ENCODE measurements at regions not wholly inside any gene's neighbourhood (a gene's known extent, or its start where the extent isn't known, plus 50 kb on each side); places are given as distances from the start of the nearest gene placed in this dataset.
A peak's percentile ranks its signal among the peaks of the same experiment; 100 is the strongest.

DNA sequence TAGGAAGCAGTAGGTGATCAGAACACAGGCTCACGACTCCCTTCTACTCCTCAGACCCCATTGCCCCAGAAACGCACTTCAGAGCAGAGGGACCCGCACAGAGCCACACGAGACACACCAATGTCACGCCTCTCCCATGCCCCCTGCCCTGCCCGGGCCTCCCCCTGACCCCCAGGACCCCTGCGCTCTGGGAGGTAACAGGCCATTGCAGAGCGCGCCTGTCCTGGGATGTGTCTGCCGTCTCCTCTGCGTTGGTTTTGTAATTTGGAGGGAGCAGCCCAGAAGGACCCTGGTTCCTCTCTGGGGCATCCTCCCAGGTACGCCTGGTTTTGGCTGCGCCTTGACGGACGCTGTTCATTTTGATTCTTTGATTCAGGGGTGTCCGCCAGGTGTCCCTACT lies 85.4 kb downstream of the UNCX start:
- no peak for FAIRE-seq
- no peak for DNase-seq (ENCODE audit: low spot score in 2 of 2)

DNA sequence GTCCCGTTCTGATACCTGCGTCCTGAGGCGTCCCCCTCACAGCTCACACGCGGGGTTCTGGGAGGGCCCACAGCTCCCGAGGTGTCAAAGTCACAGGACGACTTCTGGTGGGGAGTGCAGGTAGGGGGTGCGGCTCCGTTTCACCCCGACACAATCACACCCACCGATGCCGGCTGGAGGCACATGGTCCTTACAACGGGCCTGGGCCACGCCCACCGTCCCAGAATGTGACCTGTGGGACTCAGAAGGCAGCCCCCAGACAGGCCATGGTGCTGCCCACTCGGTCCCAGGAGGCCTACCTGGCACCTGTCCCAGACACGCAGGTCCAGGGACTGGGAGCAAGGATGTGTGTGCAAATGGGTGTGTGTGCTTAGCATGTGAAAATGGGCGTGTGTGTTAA lies 86.0 kb downstream of the UNCX start:
- FAIRE-seq: no peak
- no peak for DNase-seq (ENCODE audit: low spot score in 2 of 2)

DNA sequence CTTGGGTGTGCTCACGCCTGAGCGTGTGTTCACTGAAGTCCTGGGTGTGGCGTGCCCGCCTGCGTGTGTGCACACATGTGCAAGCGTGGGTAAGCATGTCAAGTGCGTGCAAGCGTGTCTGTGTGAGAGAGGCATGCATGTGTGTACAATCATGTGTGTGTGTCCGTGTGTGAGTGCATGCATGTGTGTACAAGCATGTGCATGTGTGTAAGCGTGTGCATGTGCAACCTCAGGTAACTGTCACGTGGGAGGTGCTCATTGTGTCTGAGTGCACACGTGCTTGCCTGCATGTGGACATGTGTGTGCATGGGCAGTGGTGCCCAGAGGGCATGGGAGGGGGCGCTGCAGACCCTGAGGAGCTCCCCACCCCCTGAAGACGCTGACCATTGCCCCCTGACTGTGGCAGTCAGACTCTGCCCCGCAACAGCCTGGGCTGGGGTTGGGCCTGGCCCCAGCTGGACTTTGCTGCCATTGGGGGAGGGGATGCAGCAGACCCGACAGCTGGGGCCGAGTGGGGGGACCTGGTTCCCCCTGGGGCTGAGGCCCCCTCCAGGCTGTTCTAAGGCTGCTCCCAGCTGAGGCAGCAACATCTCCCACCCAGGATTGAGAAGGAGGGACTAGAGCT lies 88.1 kb downstream of the UNCX start:
- FAIRE-seq: no peak
- no peak for DNase-seq (ENCODE audit: low spot score in 2 of 2)

DNA sequence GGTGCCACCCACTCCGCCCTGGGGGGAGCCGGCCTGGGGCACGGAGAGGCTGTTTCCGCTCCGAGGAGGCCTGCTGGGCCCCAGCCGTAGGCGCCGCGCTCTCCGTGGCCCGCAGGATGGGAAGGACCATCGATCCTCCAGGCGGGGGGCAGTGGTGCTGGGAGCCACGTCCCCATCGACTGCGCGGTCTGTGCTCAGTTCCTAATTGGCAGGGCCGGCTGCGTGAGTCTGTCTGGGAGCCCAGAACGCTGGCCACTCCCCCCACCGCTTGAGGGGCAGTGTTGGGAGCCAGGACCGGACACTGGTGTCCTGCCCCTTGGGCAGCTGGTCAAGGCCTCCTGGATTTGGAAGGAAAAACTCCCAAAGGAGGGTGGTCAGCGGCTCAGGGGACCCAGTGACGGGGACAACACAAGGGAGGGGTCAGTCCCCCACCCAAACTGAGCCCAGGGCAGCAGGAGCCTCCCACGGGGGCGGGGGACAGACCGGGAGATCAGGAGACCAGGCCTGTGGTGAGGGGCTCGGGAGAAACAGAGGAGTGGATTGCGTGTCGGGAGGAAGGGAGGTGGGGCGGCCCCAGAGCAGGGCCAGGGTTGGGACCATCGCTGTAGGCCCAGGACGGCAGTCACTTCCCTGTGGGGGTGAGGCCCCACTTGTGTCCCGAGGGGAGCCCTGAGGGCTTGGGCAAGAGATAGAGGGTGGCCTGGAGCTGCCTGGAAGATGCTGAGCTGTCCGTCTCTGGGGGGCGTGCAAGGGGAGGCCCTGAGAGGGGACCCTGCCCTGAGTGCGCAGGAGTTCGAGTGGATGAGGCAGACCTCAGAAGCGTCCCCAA lies 89.0 kb downstream of the UNCX start:
- FAIRE-seq: no peak
- no peak for DNase-seq (ENCODE audit: low spot score in 2 of 2)

DNA sequence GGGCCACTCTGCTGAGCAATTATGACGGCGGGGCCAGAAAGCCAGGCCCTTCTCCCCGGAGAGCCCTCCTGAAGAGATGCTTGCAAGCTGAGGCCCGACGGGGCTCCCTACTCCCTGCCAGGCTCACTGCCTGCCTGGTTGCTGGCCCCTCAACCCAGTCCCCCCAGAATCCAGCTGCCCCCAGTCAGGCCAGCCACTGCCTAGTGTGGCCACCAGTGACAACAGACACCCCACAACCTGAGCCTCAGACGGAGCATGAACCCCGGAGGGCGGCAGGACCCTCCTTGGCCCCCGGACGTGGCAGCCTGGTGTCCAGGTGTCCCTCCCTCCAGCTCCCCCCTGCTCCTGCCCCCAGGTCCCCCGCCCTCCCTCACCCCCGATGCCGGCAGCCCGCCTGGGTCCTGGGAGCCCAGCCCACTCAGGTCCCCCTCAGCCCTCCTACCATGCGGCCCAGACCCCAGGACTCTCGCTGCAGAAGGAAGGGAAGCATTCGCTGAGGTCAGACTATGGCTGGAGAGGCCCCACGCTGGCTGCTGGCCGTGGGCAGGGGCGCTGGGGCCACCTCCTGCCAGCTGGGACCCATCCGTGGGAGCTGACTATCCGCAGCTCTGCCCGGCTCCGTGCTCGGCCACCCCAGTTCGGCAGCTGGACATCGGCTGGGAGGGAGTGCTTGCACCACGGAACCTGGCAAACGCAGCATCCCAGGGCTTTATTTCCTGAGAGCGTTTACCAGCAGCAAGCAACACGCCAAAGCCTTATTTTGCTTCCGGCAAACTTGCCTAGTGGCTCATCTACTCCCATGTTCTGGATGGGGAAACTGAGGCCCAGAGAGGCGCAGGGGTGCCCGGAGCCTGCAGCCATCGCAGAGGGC lies 89.8 kb downstream of the UNCX start:
- FAIRE-seq (no peak), DNase-seq (ENCODE audit: low spot score in 2 of 2) (no peak)

DNA sequence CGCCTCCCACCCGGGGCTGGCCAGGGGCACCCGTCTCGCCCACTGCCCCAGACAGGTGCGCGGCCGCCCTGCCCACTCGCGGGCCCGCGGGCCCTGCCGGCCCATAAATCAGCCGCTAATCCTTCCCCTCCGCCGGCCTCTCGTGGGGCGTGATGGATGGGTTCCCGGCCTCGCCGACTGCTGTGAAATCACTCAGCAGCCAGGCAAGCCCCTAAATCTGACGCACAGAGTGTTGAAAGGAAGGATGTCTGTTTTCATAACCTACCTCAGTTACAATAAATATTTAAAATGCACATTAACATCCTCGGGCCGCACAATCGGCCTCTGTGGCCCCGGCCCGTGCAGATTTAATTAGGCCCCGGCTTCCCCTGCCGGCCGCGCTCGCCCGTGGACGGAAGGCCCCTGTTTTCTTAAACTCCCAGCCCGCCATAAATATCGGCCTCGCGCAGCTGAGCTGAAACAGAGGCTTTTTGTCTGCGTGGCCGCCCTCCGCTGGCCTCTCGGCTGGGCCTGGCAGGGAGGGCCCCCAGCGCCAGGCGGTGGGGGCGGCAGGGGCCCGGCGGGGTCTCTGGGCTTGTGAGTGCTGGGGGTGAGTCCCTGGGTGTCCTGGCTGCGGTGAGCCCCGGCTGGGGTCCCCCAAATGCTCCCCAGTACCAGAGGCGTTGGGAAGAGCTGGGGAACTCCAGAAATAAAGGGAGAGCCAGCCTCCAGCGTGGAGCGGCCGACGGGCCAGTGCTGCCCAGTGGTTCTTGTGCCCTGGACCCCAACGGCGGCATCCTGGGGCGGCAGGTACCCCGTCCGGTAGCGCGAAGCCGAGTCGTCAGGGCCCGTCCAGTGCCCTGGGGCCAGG lies 90.7 kb downstream of the UNCX start:
- DNase-seq (ENCODE audit: low spot score in 2 of 2) (peak; percentile 49 to 76), FAIRE-seq (no peak)

DNA sequence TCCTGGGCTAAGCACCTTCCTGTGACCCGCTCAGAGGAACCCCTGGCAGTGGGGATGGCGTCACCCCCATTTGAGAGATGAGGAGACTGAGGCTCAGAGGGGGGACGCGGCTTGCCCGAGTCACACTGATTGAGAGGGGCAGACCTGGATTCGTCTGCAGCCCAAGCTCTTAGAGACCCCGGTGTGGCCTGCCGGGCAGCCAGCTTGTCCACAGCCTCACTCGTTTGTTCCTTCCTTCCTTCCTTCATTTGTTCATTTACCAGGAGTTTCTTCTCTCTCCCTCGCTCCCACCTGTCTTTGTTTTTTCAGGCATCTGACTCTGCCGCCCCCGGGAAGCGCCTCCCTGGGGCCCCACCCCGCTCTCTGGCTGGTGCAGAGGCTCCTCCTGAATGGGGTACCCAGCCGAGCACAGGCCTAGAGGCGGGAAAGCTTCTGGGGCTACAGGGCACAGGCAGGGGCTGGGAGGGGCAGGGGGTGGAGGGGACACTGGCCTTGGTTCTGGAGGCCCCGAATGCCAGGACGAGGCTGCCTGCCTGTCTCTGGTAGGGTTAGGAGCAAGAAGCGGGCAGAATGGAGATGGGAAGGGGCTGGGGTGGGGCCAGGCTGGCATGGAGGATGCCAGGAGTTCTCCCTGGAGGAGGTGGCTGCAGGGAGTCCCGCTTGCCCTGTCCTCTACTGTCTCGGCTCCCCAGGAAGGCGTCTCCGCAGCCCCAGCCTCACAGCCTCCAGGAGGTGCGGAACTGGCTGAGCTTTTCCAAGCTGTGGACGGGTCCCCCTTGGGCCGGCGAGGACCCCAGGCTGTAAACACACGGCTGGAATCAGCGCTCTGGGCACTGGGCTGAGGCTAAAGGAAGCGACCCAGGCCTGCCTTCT lies 91.6 kb downstream of the UNCX start:
- FAIRE-seq (no peak), DNase-seq (ENCODE audit: low spot score in 2 of 2) (no peak)

DNA sequence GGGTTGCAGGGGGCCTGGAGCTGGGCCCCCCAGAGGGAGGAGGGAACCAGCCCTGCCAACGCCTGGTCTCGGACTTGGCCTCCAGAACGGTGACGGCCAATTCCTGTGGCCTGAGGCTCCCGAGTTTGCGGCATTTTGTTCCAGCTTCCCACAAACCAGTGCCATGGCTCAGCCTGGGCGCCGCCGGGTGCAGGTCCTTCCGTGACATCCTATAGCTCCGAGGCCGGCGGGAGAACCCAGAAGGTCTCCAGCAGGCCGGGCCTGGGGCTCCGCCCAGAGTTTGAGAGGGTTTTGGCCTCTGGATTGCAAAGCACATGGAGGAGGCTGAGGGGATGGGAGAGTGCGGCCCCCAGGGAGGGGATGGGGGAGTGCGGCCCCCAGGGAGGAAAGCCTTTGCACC lies 92.6 kb downstream of the UNCX start:
- FAIRE-seq (no peak), DNase-seq (ENCODE audit: low spot score in 2 of 2) (no peak)

DNA sequence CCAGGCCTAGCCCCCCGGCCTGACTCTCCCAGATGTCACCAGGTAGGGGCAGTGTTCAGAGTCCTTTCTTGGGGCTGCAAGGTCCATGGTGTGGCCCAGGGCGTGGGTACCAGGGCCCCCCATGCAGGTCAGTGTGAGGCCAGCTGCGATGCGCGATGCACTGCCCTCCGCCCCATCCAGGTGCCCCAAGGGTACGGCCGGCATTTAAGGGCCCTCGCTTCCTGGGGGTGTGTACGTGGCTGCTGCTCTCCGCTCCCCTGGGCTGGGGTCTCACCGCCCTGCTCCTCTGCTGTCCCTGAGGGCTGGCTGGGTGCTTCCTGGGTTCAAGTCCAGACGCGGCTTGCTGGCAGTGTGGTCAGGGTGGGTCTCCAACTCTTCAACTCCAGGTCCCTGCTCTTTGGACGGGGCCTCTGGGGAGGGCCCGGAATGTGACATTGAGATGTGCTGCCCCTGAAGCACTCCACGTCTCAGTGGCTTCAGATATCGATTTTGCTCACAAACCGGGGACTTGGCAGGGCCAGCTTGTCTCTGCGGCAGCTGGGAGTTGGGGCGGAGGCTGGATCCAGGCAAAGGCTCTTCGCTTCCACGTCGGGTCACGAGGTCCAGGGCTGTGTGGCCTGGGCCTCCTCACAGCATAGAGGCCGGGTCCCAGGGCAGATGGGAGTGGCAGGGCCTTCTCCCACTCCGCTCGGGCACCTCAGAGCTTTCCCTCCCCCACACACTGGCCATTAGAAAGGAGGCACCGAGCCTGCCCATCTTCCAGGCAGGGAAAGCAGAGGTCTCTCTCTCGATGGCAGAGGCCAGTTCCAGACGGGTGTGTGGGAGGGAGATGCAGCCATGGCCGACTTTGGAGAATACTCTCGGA lies 93.2 kb downstream of the UNCX start:
- FAIRE-seq: no peak
- no peak for DNase-seq (ENCODE audit: low spot score in 2 of 2)

DNA sequence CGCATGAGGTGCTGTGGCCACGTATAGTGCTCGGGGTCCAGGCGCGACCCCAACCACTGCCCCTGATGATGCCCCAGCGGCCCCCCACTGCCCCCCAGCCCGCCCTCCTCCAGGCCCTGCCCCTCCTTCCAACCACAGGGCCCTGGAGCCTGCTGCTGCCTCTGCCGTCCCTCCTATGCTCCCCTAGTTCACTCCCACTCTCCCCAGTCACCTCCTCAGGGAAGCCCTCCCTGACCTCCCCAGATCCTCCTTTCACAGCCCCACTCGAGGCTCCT lies 93.8 kb downstream of the UNCX start:
- FAIRE-seq (no peak), DNase-seq (ENCODE audit: low spot score in 2 of 2) (no peak)

DNA sequence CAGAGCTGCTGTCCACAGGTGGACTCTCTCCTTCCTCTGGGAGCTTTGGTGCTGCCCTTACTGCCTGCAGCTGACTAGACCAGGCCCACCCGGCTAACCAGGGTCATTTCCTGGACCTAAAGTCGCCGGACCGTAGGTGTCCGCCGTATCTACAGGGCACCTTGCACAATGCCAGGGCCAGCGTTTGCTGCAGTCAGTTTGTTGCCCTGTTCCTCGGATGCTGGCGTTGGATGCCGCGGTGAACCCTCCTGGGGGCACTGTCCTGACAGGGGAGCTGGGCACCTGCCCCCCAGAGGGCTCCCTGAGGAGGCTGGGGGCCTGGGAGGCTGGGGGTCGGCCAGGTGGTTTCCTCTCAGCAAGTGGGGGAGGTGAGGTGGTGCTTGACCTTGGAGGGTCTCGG lies 96.6 kb downstream of the UNCX start:
- no peak for FAIRE-seq

DNA sequence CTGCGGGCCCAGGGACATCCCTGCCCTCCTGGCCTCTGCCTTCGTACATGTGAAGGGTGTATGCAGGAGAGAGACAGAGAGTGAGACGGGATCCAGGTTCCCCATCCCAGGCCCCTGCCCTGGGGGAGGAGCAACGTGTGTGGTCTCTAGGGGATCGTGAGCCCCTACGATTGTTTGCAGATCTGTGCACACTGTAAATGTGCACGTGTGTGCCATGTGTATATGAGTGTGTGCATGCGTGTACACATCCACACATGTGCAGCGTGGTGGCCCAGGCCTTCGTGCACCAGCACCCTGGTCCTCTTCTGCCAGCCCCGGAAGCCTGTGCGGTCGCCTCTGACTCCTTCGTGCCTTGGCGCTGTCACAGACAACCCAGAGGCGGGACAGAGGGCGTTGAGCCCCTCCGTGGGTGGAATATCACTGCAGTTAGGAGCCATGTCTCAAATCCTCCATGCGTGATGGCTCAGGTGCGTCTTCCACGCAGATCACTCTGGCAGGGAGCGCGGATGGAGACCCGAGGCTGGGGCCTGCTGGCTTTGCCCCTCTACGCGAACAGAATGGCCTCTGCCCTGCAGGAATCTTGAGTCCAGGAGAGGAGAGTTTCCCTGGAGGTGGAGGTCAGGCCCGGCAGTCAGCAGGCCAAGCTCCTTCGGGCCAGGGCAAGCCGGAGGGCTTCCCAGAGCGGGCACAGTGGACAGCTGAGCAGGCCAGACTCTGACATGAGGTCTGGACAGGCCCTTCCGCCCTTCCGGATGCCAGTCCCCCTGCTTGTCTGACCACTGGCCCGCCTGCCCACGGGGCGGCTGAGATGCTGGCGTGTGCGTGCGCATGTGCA lies 97.5 kb downstream of the UNCX start:
- FAIRE-seq (no peak), DNase-seq (ENCODE audit: low spot score in 2 of 2) (no peak)

More for the DNA sequence above, 96.6 kb downstream of the UNCX start:
- no peak for DNase-seq (ENCODE audit: low spot score in 2 of 2)

DNA sequence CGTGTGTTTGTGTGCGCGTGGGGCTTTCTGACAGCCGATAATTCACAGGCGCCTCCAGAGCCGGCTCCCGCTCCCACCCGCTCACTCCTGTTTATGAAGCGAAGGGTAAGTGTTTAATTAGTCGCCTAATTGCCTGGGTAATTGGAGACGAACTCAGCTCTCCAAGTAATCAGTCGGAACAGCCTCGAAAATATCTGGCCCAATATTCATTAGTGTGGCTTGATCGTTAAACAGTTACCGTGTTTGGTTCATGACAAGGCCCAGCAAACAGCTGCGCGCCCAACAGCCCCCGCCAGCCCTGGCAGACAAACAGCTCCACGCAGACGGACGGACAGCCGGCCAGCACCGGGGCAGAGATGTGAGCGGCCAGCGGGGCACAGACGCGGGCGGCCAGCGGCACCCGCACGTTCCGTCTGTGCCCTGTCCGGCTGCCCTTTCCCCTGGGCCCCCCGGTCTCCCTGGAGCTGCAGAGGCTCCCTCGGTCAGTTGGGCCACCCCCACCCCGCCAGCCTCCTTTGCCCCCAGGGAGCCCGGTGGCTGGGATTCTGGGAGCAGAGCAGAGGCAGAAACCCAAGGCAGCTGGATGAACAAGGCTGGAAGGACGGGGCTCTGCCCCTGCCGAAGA lies 98.2 kb downstream of the UNCX start:
- DNase-seq (ENCODE audit: low spot score in 2 of 2) (no peak), FAIRE-seq (no peak)

DNA sequence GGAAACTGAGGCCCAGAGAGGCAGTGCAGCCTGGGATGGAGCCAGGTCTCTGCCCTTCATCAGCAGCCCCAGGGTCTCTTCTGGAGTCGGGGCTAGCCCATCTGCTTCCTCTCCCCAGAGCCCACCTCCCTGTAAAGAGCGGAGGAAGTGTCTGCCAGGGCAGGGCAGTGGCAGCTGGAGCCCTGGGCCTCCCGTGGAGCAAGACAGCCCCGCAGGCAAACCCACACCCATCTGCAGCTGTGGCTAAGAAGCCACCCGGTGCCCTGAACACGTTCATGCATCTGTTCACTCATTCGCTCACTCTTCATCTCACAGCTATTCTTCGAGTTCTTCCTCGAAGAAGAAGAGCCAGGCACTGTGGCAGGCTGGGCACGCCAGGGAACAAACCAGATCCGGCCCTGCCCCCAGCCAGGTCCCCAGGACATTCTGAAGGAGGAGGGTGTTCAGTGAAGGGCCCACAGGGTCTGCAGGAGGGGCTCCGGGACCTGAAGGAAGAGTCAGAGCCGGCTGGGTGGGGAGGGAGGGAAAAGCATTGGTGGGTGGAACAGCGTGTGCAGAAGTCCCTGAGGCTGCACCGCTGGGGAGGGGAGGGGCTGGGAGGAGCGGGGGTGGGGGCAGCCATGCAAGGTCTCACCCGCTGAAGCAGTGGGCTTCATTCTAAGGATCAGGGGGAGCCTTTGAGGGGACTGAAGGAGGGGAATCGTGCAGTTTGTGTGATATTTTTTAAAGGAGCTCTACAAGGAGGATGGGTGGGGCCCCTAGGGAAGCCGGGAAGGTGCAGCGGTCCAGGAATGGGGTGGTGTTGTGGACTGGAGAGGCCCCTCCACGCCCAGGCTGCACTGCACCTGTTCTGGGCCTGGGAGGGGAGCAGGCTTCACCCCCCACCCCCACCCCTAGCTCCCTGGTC lies 99.1 kb downstream of the UNCX start:
- DNase-seq (ENCODE audit: low spot score in 2 of 2): no peak

DNA sequence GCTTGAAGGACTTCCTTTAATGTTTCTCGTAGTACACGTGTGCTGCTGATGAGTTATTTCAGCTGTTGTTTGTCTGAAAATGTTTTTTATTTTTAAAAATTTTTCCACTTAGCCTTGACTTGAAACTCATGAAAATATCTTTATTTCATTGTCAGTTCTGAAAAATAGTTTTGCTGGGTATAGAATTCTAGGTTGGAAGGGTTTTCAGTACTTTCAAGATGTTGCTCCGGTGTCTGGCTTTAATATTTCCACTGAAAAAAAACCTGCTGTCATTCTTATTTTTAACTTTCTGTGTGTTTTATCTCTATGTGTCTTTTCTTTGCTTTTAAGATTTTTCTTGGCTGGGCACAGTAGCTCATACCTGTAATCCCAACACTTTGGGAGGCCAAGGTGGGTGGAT lies 103.8 kb downstream of the UNCX start:
- DNase-seq (ENCODE audit: low spot score in 2 of 2) (no peak), FAIRE-seq (no peak)

More for the DNA sequence above, 99.1 kb downstream of the UNCX start:
- no peak for FAIRE-seq

DNA sequence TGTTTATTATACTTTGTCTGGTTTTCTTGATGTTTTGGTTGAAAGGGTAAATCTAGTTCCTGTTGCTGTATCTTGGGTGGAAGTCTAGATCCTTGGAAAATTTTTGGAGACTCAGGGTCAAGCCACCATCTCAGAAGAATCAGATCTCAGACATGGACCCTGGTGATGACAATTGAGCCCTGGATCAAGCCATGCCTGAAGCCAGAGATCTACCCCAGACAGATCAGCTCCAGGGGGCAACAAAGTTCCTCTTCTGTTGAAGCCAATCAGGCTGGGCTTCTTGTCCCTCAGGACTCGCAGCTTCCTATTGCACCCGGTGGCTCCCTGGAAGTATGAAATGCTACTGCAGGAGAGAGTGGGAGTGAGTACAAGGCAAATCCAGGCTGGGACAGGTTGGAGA lies 106.9 kb downstream of the UNCX start:
- FAIRE-seq: no peak
- no peak for DNase-seq (ENCODE audit: low spot score in 2 of 2)

Data from frontal cortex (tissue), 3 donors.